B cell (primary cell): ENCODE measurements at regions not wholly inside any gene's neighbourhood (a gene's known extent, or its start where the extent isn't known, plus 50 kb on each side); places are given as distances from the start of the nearest gene placed in this dataset.

Experiments
- ATAC-seq: fragments of 200-7000 bp; cut with Tn5 transposase; one replicate; pipeline ENCODE4 v1.10.0; 2021; ENCODE audit warnings: low read depth, mild to moderate bottlenecking, moderate number of reproducible peaks, moderate library complexity
- CTCF ChIA-PET: fragments of 350-600 bp; sonication (Branson Sonifier 250); formaldehyde crosslinking; loops from one replicate; lab custom pipeline; 2021; ENCODE audit warnings: antibody characterized with exemption, inconsistent platforms; lab: Charles Lee
- POLR2A ChIA-PET: fragments of 350-600 bp; sonication (Branson Sonifier 250); formaldehyde crosslinking; loops from one replicate; lab custom pipeline; 2021; ENCODE audit warnings: antibody characterized with exemption; lab: Charles Lee
- DNase-seq: peaks from one replicate; pipeline ENCODE4 v3.0.0; 2013
- H2AFZ ChIP-seq: 2 replicates; pipeline ENCODE4 v1.6.1; 2012; ENCODE audit warnings: mild to moderate bottlenecking, low read depth, low read length; ENCODE audit not compliant: insufficient read depth, poor library complexity, severe bottlenecking
- H3K27ac ChIP-seq, 2 donors: 1 replicate in 1 of 2; 2 replicates in 1 of 2; pipeline ENCODE4 v1.5.1; 2012 to 2013; ENCODE audit warnings: low read length in 2 of 2, mild to moderate bottlenecking in 2 of 2, moderate library complexity in 1 of 2
- H3K27me3 ChIP-seq, 4 experiments: fragments of 200-600 bp in 1 of 4; sonication (generic) in 1 of 4; replicated peaks in 1 of 4; 1 replicate in 2 of 4; 2 replicates in 2 of 4; pipeline versions ENCODE4 v1.6.1 to v1.7.0; 2013 to 2016; ENCODE audit warnings: low read length in 3 of 4, mild to moderate bottlenecking in 2 of 4, mixed read lengths in 1 of 4, moderate library complexity in 1 of 4; ENCODE audit not compliant: insufficient read depth in 4 of 4, control insufficient read depth in 3 of 4; ENCODE audit errors: control extremely low read depth in 1 of 4
- H3K36me3 ChIP-seq, 2 experiments: replicated peaks in 1 of 2; 1 replicate in 1 of 2; 2 replicates in 1 of 2; pipeline versions ENCODE4 v1.6.1 to v1.7.1; 2013; ENCODE audit warnings: low read length in 1 of 2; ENCODE audit not compliant: insufficient read depth in 2 of 2, control insufficient read depth in 1 of 2; ENCODE audit errors: control extremely low read depth in 1 of 2, extremely low read depth in 1 of 2
- H3K4me1 ChIP-seq, 2 donors: fragments of 200-600 bp in 1 of 2; sonication (generic) in 1 of 2; 1 replicate in 1 of 2; 2 replicates in 1 of 2; pipeline versions ENCODE4 v1.5.1 to v1.6.1; 2013 to 2017; ENCODE audit warnings: low read length in 2 of 2; ENCODE audit not compliant: control insufficient read depth in 2 of 2, insufficient read depth in 2 of 2
- H3K4me2 ChIP-seq: replicated peaks from 2 replicates; pipeline ENCODE3; 2012; ENCODE audit warnings: mild to moderate bottlenecking, low read depth, low read length; ENCODE audit not compliant: poor library complexity, severe bottlenecking
- H3K4me3 ChIP-seq, 5 experiments: fragments of 200-600 bp in 1 of 5; sonication (generic) in 1 of 5; 1 replicate in 3 of 5; 2 replicates in 2 of 5; pipeline versions ENCODE4 v1.5.1 to v1.7.0; 2011 to 2016; ENCODE audit warnings: low read length in 4 of 5, mild to moderate bottlenecking in 4 of 5, low read depth in 2 of 5, control low read depth in 1 of 5, moderate library complexity in 1 of 5; ENCODE audit not compliant: insufficient read depth in 1 of 5; ENCODE audit errors: control extremely low read depth in 1 of 5, extremely low read depth in 1 of 5
- H3K79me2 ChIP-seq: fragments of 200-600 bp; sonication (generic); one replicate; pipeline ENCODE4 v1.6.0; 2016; ENCODE audit warnings: low read length; ENCODE audit not compliant: control insufficient read depth, insufficient read depth
- H3K9ac ChIP-seq: fragments of 200-600 bp; sonication (generic); 2 replicates; pipeline ENCODE4 v1.6.1; 2017; ENCODE audit warnings: mild to moderate bottlenecking, low read length, moderate library complexity
- H3K9me3 ChIP-seq, 3 donors: one replicate each; pipeline versions ENCODE4 v1.6.1 to v1.7.1; 2013; ENCODE audit warnings: low read length in 2 of 3; ENCODE audit not compliant: control insufficient read depth in 2 of 3, insufficient read depth in 1 of 3; ENCODE audit errors: control extremely low read depth in 1 of 3
- H4K20me1 ChIP-seq: 2 replicates; pipeline ENCODE4 v1.6.0; 2012; ENCODE audit warnings: mild to moderate bottlenecking, low read length; ENCODE audit not compliant: insufficient read depth, control insufficient read depth, poor library complexity, severe bottlenecking
- H3K27ac Mint-ChIP-seq: one replicate; pipeline ENCODE4 v1.8.0; 2021; ENCODE audit warnings: mixed read lengths
- H3K27me3 Mint-ChIP-seq: one replicate; pipeline ENCODE4 v1.8.0; 2021; ENCODE audit warnings: mixed read lengths
- H3K4me1 Mint-ChIP-seq: one replicate; pipeline ENCODE4 v1.8.0; 2021; ENCODE audit warnings: mixed read lengths
- H3K4me3 Mint-ChIP-seq: one replicate; pipeline ENCODE4 v1.8.0; 2021; ENCODE audit warnings: mixed read lengths
- H3K9me3 Mint-ChIP-seq: one replicate; pipeline ENCODE4 v1.8.0; 2022; ENCODE audit warnings: mixed read lengths; ENCODE audit not compliant: insufficient read depth
- CTCF ChIP-seq: fragments of 200-600 bp; IDR thresholded peaks from one replicate; pipeline ENCODE4 v1.8.0; 2022; ENCODE audit warnings: antibody characterized with exemption, mild to moderate bottlenecking
- EZH2 ChIP-seq: IDR thresholded peaks from 2 replicates; pipeline ENCODE4 v1.6.1; 2012; ENCODE audit warnings: borderline replicate concordance, low read depth, mild to moderate bottlenecking, moderate library complexity, low read length; ENCODE audit not compliant: insufficient read depth, poor library complexity, severe bottlenecking
- WGBS: methylation state at CpG from one replicate; pipeline ENCODE4 v1.1.5; 2013; ENCODE audit warnings: missing lambda C conversion rate; ENCODE audit not compliant: insufficient coverage; 5-methylcytosine and 5-hydroxymethylcytosine counted together
- intact Hi-C: fragments of 100-400 bp; cut with micrococcal nuclease; formaldehyde crosslinking; loops from one replicate; pipeline ENCODE4 v1.10.0; 2022

DNA sequence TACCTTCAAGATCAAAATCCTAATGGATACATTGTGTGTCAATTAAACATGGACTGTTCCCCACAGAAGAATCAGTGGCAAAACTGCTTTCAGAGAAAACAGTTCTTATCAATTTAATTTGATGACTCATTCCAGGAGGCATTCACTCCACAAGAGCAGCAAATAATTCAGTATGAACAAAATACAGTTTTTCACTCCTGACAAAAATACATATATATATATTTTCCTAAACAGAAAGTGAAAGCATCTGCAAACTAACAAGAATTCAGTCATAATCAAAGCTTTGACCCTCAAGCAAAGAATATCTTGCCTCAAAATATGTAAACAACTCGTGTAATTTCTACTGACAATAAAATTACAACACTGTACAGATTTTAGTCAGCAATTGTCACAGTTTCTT is 685.1 kb upstream of the SLC8A1 start:
- Histone ChIP-seq H3K4me2 (no peak overlapping the region), H2AFZ (no peak overlapping the region)
- CTCF ChIA-PET, result no interaction called here

GRCh38 chr2:41141146-41141791 is 689.4 kb upstream of the SLC8A1 start:
- ATAC-seq, result no peak

More for the DNA sequence above, 685.1 kb upstream of the SLC8A1 start:
- no peak overlapping the region for H3K9ac ChIP-seq
- POLR2A ChIA-PET, result no interaction called here
- no peaks in the 10 kb centered on the region for H3K4me1 Mint-ChIP-seq
- DNase-seq (no peak), ATAC-seq (no peak)
- H4K20me1 ChIP-seq, result no peaks in the 10 kb centered on the region
- TF ChIP-seq EZH2 (no peak), CTCF (no peak)
- no peak overlapping the region for H3K4me3 ChIP-seq
- H3K27me3 Mint-ChIP-seq, result no peaks in the 10 kb centered on the region
- no peaks in the 10 kb centered on the region for H3K36me3 ChIP-seq
- H3K27ac Mint-ChIP-seq, result no peak overlapping the region
- 0% methylated on average over 1 of the region's 1 CpG for WGBS
- H3K9me3 ChIP-seq, result no peaks in the 10 kb centered on the region
- no peaks in the 10 kb centered on the region for H3K27me3 ChIP-seq
- no peaks in the 10 kb centered on the region for H3K9me3 Mint-ChIP-seq
- no peak overlapping the region for H3K4me3 Mint-ChIP-seq
- H3K79me2 ChIP-seq, result no peaks in the 10 kb centered on the region
- intact Hi-C loops, result no loop called here
- H3K27ac ChIP-seq, result no peak overlapping the region
- H3K4me1 ChIP-seq, result no peaks in the 10 kb centered on the region

More at GRCh38 chr2:41141146-41141791, 689.4 kb upstream of the SLC8A1 start:
- H4K20me1 ChIP-seq, result no peaks in the 10 kb centered on the region
- no peaks in the 10 kb centered on the region for H3K36me3 ChIP-seq
- no CpG with 5 or more reads among the region's 5 CpGs for WGBS
- H3K4me3 Mint-ChIP-seq, result no peak overlapping the region
- CTCF ChIA-PET, result no interaction called here
- TF ChIP-seq EZH2, result no peak
- TF ChIP-seq CTCF, result no peak
- no peak overlapping the region for H3K4me3 ChIP-seq
- no peak overlapping the region for H3K4me2 ChIP-seq
- H3K4me1 ChIP-seq, result no peaks in the 10 kb centered on the region
- no peaks in the 10 kb centered on the region for H3K27me3 ChIP-seq
- intact Hi-C loops, result no loop called here
- no peak overlapping the region for H2AFZ ChIP-seq
- H3K27ac ChIP-seq, result no peak overlapping the region
- no peaks in the 10 kb centered on the region for H3K4me1 Mint-ChIP-seq
- POLR2A ChIA-PET, result no interaction called here
- no peaks in the 10 kb centered on the region for H3K27me3 Mint-ChIP-seq
- H3K9ac ChIP-seq, result no peak overlapping the region
- no peaks in the 10 kb centered on the region for H3K9me3 Mint-ChIP-seq
- no peak for DNase-seq
- H3K79me2 ChIP-seq, result no peaks in the 10 kb centered on the region
- no peak overlapping the region for H3K27ac Mint-ChIP-seq
- no peaks in the 10 kb centered on the region for H3K9me3 ChIP-seq
